ENCODE measurements at regions not wholly inside any gene's neighbourhood (a gene's known extent, or its start where the extent isn't known, plus 50 kb on each side); places are given as distances from the start of the nearest gene placed in this dataset.

- no peak for TF ChIP-seq CTCF (IDR thresholded peaks at IDR 0.05)
- no peak for TF ChIP-seq POLR2A (IDR thresholded peaks at IDR 0.05)
- TF ChIP-seq POLR2AphosphoS5 (IDR thresholded peaks at IDR 0.05; ENCODE audit: insufficient read depth in 1 of 2, low read depth in 1 of 2), result no peak
These were observed 408.2 kb upstream of the C16orf82 start for GRCh38 chr16:26658486-26658885.

Measured in vagina (tissue), 2 donors.